HG03442 (cell line): ENCODE measurements at regions not wholly inside any gene's neighbourhood (a gene's known extent, or its start where the extent isn't known, plus 50 kb on each side); places are given as distances from the start of the nearest gene placed in this dataset.
A peak's percentile ranks its signal among the peaks of the same experiment; 100 is the strongest.
"Not testable (repeated sequence)": the region's sequence is repeated elsewhere in the genome, so short reads cannot be mapped to it uniquely, and the experiment has no call there.

ENCODE experiments used
- ATAC-seq: cut with Tn5 transposase; IDR thresholded peaks from one replicate; pipeline ENCODE4 v1.9.1; 2021; ENCODE audit warnings: mild to moderate bottlenecking, moderate library complexity; ENCODE audit not compliant: unreplicated experiment

GRCh38 chr5:130624805-130625204 lies 540.3 kb downstream of the HINT1 start:
- peak; percentile 69 for ATAC-seq

GRCh38 chr5:130616161-130616560 lies 548.9 kb downstream of the HINT1 start:
- ATAC-seq = no peak

- ATAC-seq = no peak
Measured at GRCh38 chr5:130605234-130605633, 559.8 kb downstream of the HINT1 start.

GRCh38 chr5:130596647-130597046 lies 568.4 kb downstream of the HINT1 start:
- ATAC-seq = not testable (repeated sequence)

- ATAC-seq = no peak
Measured at GRCh38 chr5:130580264-130580663, 584.8 kb downstream of the HINT1 start.

- ATAC-seq = no peak
Measured at GRCh38 chr5:130578354-130578753, 586.7 kb downstream of the HINT1 start.

GRCh38 chr5:130571076-130571475 lies 594.0 kb downstream of the HINT1 start:
- ATAC-seq = no peak

- no peak for ATAC-seq
Measured at GRCh38 chr5:130568791-130569190, 596.3 kb downstream of the HINT1 start.

GRCh38 chr5:130555429-130555828 lies 609.6 kb downstream of the HINT1 start:
- no peak for ATAC-seq

GRCh38 chr5:130550562-130550928 lies 614.5 kb downstream of the HINT1 start:
- ATAC-seq = no peak

GRCh38 chr5:130549884-130550561 lies 615.0 kb downstream of the HINT1 start:
- no peak for ATAC-seq

- ATAC-seq = no peak
Measured at GRCh38 chr5:130546211-130546610, 618.8 kb downstream of the HINT1 start.

- ATAC-seq = no peak
Measured at GRCh38 chr5:130545291-130545690, 619.8 kb downstream of the HINT1 start.

- no peak for ATAC-seq
Measured at GRCh38 chr5:130541617-130542221, 623.3 kb downstream of the HINT1 start.

- no peak for ATAC-seq
Measured at GRCh38 chr5:130536691-130537090, 628.4 kb downstream of the HINT1 start.

GRCh38 chr5:130532786-130533185 lies 628.5 kb downstream of the CHSY3 start:
- no peak for ATAC-seq

GRCh38 chr5:130529511-130530485 lies 625.5 kb downstream of the CHSY3 start:
- ATAC-seq = no peak

GRCh38 chr5:130529111-130529510 lies 624.8 kb downstream of the CHSY3 start:
- no peak for ATAC-seq

GRCh38 chr5:130528474-130528873 lies 624.2 kb downstream of the CHSY3 start:
- ATAC-seq = no peak

GRCh38 chr5:130526708-130527107 lies 622.4 kb downstream of the CHSY3 start:
- no peak for ATAC-seq

- ATAC-seq = no peak
Measured at GRCh38 chr5:130520211-130520610, 615.9 kb downstream of the CHSY3 start.
